ENCODE measurements at regions not wholly inside any gene's neighbourhood (a gene's known extent, or its start where the extent isn't known, plus 50 kb on each side); places are given as distances from the start of the nearest gene placed in this dataset. TPM values are rescaled to one million over a fixed set of nuclear protein-coding genes. Genes with fewer than 3 reads are reported as not detected.

DNA sequence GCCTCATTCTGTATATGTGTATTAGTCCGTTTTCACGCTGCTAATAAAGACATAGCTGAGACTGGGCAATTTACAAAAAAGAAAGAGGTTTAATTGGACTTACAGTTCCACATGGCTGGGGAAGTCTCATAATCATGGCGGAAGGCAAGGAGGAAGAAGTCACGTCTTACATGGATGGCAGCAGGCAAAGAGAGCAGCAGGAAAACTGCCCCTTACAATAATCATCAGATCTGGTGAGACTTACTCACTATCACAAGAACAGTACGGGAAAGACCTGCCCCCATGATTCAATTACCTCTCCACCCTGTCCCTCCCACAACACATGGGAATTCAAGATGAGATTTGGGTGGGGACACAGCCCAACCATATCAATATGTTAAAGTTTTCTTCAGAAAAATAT lies 49.8 kb upstream of the GPBP1 start (continued):
- TF ChIP-seq BRCA1 (IDR thresholded peaks at IDR 0.05; ENCODE audit: low read depth, low read length) (no peak), POU5F1 (IDR thresholded peaks at IDR 0.05; ENCODE audit: low read depth, low read length) (no peak), RBBP5 (IDR thresholded peaks at IDR 0.05; ENCODE audit: borderline replicate concordance, low read depth, low read length) (no peak)

Small RNA genes lying in the stretch of these regions (small RNA-seq; reads per million reads assigned to genes)
- not detected for gene AC034244.1 (ENCODE audit: insufficient read depth)
